ENCODE measurements at regions not wholly inside any gene's neighbourhood (a gene's known extent, or its start where the extent isn't known, plus 50 kb on each side); places are given as distances from the start of the nearest gene placed in this dataset.

- H3K79me2 ChIP-seq (ENCODE audit: low read depth), result no peaks in the 10 kb centered on the region
- H2AFZ ChIP-seq (replicated peaks), result no peak overlapping the region
- H3K9me3 ChIP-seq (ENCODE audit: low read depth), result no peaks in the 10 kb centered on the region
- no peaks in the 10 kb centered on the region for H3K4me1 ChIP-seq
- peaks cover 3% of the 10 kb centered on the region for H3K4me1 Mint-ChIP-seq
- H3K27me3 ChIP-seq, result no peaks in the 10 kb centered on the region
- H3K9ac ChIP-seq, result no peak overlapping the region
- no peak for DNase-seq (ENCODE audit: low spot score)
- no peaks in the 10 kb centered on the region for H3K36me3 Mint-ChIP-seq
- no peaks in the 10 kb centered on the region for H3F3A ChIP-seq (ENCODE audit: low read depth)
- TF ChIP-seq CTCF (IDR thresholded peaks at IDR 0.05) (no peak), EZH2phosphoT487 (IDR thresholded peaks at IDR 0.05) (no peak), EZH2 (IDR thresholded peaks at IDR 0.05) (no peak)
- H3K9me3 Mint-ChIP-seq, result peaks cover 14% of the 10 kb centered on the region
- H3K27ac ChIP-seq, result no peak overlapping the region
- H3K4me3 Mint-ChIP-seq, result no peak overlapping the region
- H4K20me1 ChIP-seq (ENCODE audit: low read depth), result no peaks in the 10 kb centered on the region
- H3K27ac Mint-ChIP-seq, result no peak overlapping the region
- H3K27me3 Mint-ChIP-seq (ENCODE audit: insufficient read depth, low read depth), result peaks cover 13% of the 10 kb centered on the region
- H3K4me3 ChIP-seq, result no peak overlapping the region
- no peak overlapping the region for H3K4me2 ChIP-seq
- H3K36me3 ChIP-seq, result no peaks in the 10 kb centered on the region
These were observed 63.7 kb upstream of the RUFY1 start for GRCh38 chr5:179486596-179487051.

GRCh38 chr5:179485845-179486575 is 64.3 kb upstream of the RUFY1 start:
- Histone ChIP-seq H3K27me3 (no peaks in the 10 kb centered on the region), H3K4me2 (no peak overlapping the region), H4K20me1 (ENCODE audit: low read depth) (no peaks in the 10 kb centered on the region), H3K36me3 (no peaks in the 10 kb centered on the region), H3K4me3 (no peak overlapping the region), H3K27ac (no peak overlapping the region), H3F3A (ENCODE audit: low read depth) (no peaks in the 10 kb centered on the region), H2AFZ (replicated peaks) (no peak overlapping the region), H3K9me3 (ENCODE audit: low read depth) (no peaks in the 10 kb centered on the region), H3K4me1 (no peaks in the 10 kb centered on the region), H3K9ac (no peak overlapping the region), H3K79me2 (ENCODE audit: low read depth) (no peaks in the 10 kb centered on the region)
- H3K27ac Mint-ChIP-seq, result no peak overlapping the region
- peaks cover 3% of the 10 kb centered on the region for H3K4me1 Mint-ChIP-seq
- H3K36me3 Mint-ChIP-seq, result no peaks in the 10 kb centered on the region
- H3K9me3 Mint-ChIP-seq, result peaks cover 16% of the 10 kb centered on the region
- DNase-seq (ENCODE audit: low spot score), result no peak
- TF ChIP-seq EZH2phosphoT487 (IDR thresholded peaks at IDR 0.05) (no peak), CTCF (IDR thresholded peaks at IDR 0.05) (no peak), EZH2 (IDR thresholded peaks at IDR 0.05) (no peak)
- peaks cover 12% of the 10 kb centered on the region for H3K27me3 Mint-ChIP-seq (ENCODE audit: insufficient read depth, low read depth)
- no peak overlapping the region for H3K4me3 Mint-ChIP-seq

GRCh38 chr5:179484761-179485160 is 65.6 kb upstream of the RUFY1 start:
- Histone ChIP-seq H3K9ac (no peak overlapping the region), H3K36me3 (no peaks in the 10 kb centered on the region), H4K20me1 (ENCODE audit: low read depth) (no peaks in the 10 kb centered on the region), H3K4me3 (no peak overlapping the region), H3K9me3 (ENCODE audit: low read depth) (no peaks in the 10 kb centered on the region), H3K27ac (no peak overlapping the region), H3K79me2 (ENCODE audit: low read depth) (no peaks in the 10 kb centered on the region), H3K27me3 (no peaks in the 10 kb centered on the region), H3K4me1 (no peaks in the 10 kb centered on the region), H3K4me2 (no peak overlapping the region), H3F3A (ENCODE audit: low read depth) (no peaks in the 10 kb centered on the region), H2AFZ (replicated peaks) (no peak overlapping the region)
- Mint-ChIP-seq H3K27me3 (ENCODE audit: insufficient read depth, low read depth) (peaks cover 12% of the 10 kb centered on the region), H3K4me1 (peaks cover 3% of the 10 kb centered on the region), H3K36me3 (no peaks in the 10 kb centered on the region), H3K9me3 (peaks cover 17% of the 10 kb centered on the region), H3K4me3 (no peak overlapping the region), H3K27ac (no peak overlapping the region)
- TF ChIP-seq EZH2phosphoT487 (IDR thresholded peaks at IDR 0.05) (no peak), EZH2 (IDR thresholded peaks at IDR 0.05) (no peak), CTCF (IDR thresholded peaks at IDR 0.05) (no peak)
- no peak for DNase-seq (ENCODE audit: low spot score)

Measured in neural progenitor cell (in vitro differentiated cells).